Esophagus muscularis mucosa (tissue), 4 donors: ENCODE measurements at regions not wholly inside any gene's neighbourhood (a gene's known extent, or its start where the extent isn't known, plus 50 kb on each side); places are given as distances from the start of the nearest gene placed in this dataset.
A peak's percentile ranks its signal among the peaks of the same experiment; 100 is the strongest.

Experiments
- DNase-seq: peaks from one replicate; pipeline ENCODE4 v3.0.0-alpha.2; 2017; ENCODE audit errors: extremely low spot score
- H3K27ac ChIP-seq, 4 donors: fragments of 200-600 bp; sonication (generic); replicated peaks in 1 of 4; 1 replicate in 3 of 4; 2 replicates in 1 of 4; pipeline ENCODE4 v1.5.1; 2016 to 2019; ENCODE audit warnings: mild to moderate bottlenecking in 1 of 4
- H3K27me3 ChIP-seq, 4 donors: fragments of 200-600 bp; sonication (generic); one replicate each; pipeline versions ENCODE4 v1.5.1 to v1.6.0; 2016 to 2019
- H3K36me3 ChIP-seq, 4 donors: fragments of 200-600 bp; sonication (generic); one replicate each; pipeline ENCODE4 v1.5.1; 2016 to 2019
- H3K4me1 ChIP-seq, 4 donors: fragments of 200-600 bp; sonication (generic); one replicate each; pipeline ENCODE4 v1.5.1; 2016 to 2019
- H3K4me3 ChIP-seq, 4 donors: fragments of 200-600 bp; sonication (generic); 1 replicate in 2 of 4; 2 replicates in 2 of 4; pipeline ENCODE4 v1.5.1; 2016 to 2019; ENCODE audit warnings: mild to moderate bottlenecking in 4 of 4, moderate library complexity in 1 of 4
- H3K9me3 ChIP-seq, 4 donors: fragments of 200-600 bp; sonication (generic); 1 replicate in 3 of 4; 2 replicates in 1 of 4; pipeline ENCODE4 v1.5.1; 2016 to 2019
- EP300 ChIP-seq: sonication (generic); formaldehyde crosslinking; IDR thresholded peaks from one replicate; pipeline ENCODE4 v1.6.1; 2017; ENCODE audit warnings: antibody characterized with exemption
- POLR2A ChIP-seq: fragments of 450-650 bp; IDR thresholded peaks from one replicate; pipeline ENCODE4 v1.6.1; 2017; ENCODE audit warnings: antibody characterized with exemption, moderate library complexity, mild to moderate bottlenecking, low read depth
- POLR2AphosphoS5 ChIP-seq, 2 donors: sonication (generic); formaldehyde crosslinking; IDR thresholded peaks; one replicate each; pipeline ENCODE4 v1.6.1; 2017; ENCODE audit warnings: antibody characterized with exemption in 2 of 2
- WGBS: methylation state at CpG from one replicate; pipeline ENCODE4 v1.1.5; 2018; 5-methylcytosine and 5-hydroxymethylcytosine counted together
- intact Hi-C: fragments of 100-400 bp; cut with DNase I; formaldehyde crosslinking; loops from one replicate; pipeline ENCODE4 v1.15.1; 2023
- TF ChIP-seq, protein P1 (sequence below), 3 experiments: fragments of 200-600 bp in 2 of 3; fragments of 450-650 bp in 1 of 3; sonication (generic) in 2 of 3; IDR thresholded peaks; one replicate each; pipeline ENCODE4 v1.5.1; 2017 to 2019; ENCODE audit warnings: antibody characterized with exemption in 3 of 3, mild to moderate bottlenecking in 2 of 3, moderate library complexity in 1 of 3

DNA sequence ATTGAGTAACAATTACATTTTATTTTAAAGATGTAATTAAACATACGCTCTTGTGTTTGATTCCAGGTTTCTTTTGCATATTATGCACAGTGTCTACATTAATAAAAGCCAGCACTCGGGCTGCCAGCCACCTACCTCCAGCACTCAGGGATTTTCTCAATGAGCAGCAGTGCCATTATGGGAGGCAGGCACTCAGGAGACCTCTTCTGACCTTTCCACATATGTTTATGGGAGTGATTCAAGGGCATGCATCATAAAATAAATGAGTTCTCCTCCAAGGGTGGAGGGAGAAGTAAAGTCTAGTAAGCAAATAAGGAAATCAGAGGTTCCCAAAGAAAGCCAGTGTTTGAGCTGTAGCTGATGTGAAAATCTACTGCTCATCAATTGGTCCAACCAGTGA is 119.8 kb upstream of the IRX2 start:
- intact Hi-C loops, result no loop called here
- WGBS, result 66% methylated on average over 2 of the region's 2 CpGs

DNA sequence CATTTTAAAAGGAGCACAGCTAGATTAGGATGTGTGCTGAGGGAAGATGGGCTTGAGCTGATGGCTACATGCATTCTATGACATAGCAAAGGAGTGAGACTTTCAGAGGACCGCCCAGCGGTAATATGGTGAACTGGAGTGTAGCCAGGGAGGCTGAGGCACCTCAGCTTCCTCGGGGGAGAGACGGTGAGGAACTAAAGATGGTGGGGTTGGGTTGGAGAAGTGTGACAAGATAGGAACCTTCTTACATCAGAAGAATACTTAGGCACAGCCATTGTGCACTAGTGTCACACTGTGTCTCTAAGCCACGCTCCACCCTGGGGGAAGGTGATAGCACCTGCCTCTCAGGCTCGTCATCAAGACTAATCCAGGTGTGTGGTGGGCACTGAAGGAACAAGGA is 118.0 kb upstream of the IRX2 start:
- Histone ChIP-seq H3K27ac (no peak overlapping the region), H3K4me1 (no peaks in the 10 kb centered on the region), H3K27me3 (peaks cover 0 to 10% (median 0%) of the 10 kb centered on the region in 4 donors), H3K4me3 (no peak overlapping the region), H3K9me3 (no peaks in the 10 kb centered on the region), H3K36me3 (no peaks in the 10 kb centered on the region)
- TF ChIP-seq POLR2AphosphoS5 (IDR thresholded peaks at IDR 0.05), result no peak
- TF ChIP-seq POLR2A, result no peak
- TF ChIP-seq, protein P1, sequence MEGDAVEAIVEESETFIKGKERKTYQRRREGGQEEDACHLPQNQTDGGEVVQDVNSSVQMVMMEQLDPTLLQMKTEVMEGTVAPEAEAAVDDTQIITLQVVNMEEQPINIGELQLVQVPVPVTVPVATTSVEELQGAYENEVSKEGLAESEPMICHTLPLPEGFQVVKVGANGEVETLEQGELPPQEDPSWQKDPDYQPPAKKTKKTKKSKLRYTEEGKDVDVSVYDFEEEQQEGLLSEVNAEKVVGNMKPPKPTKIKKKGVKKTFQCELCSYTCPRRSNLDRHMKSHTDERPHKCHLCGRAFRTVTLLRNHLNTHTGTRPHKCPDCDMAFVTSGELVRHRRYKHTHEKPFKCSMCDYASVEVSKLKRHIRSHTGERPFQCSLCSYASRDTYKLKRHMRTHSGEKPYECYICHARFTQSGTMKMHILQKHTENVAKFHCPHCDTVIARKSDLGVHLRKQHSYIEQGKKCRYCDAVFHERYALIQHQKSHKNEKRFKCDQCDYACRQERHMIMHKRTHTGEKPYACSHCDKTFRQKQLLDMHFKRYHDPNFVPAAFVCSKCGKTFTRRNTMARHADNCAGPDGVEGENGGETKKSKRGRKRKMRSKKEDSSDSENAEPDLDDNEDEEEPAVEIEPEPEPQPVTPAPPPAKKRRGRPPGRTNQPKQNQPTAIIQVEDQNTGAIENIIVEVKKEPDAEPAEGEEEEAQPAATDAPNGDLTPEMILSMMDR (IDR thresholded peaks at IDR 0.05), result no peak
- no peak for TF ChIP-seq EP300
- intact Hi-C loops, result no loop called here
- peak; percentile 83 for DNase-seq
- WGBS, result 85% methylated on average over 6 of the region's 6 CpGs

More for the DNA sequence above, 119.8 kb upstream of the IRX2 start:
- peaks cover 0 to 6% (median 0%) of the 10 kb centered on the region in 4 donors for H3K27me3 ChIP-seq
- DNase-seq, result peak; percentile 47
- no peaks in the 10 kb centered on the region for H3K36me3 ChIP-seq
- H3K4me1 ChIP-seq, result no peaks in the 10 kb centered on the region
- no peaks in the 10 kb centered on the region for H3K9me3 ChIP-seq
- no peak overlapping the region for H3K27ac ChIP-seq
- no peak overlapping the region for H3K4me3 ChIP-seq
- TF ChIP-seq, protein P1 (IDR thresholded peaks at IDR 0.05), result no peak
- TF ChIP-seq POLR2AphosphoS5 (IDR thresholded peaks at IDR 0.05) (no peak), POLR2A (no peak), EP300 (no peak)

DNA sequence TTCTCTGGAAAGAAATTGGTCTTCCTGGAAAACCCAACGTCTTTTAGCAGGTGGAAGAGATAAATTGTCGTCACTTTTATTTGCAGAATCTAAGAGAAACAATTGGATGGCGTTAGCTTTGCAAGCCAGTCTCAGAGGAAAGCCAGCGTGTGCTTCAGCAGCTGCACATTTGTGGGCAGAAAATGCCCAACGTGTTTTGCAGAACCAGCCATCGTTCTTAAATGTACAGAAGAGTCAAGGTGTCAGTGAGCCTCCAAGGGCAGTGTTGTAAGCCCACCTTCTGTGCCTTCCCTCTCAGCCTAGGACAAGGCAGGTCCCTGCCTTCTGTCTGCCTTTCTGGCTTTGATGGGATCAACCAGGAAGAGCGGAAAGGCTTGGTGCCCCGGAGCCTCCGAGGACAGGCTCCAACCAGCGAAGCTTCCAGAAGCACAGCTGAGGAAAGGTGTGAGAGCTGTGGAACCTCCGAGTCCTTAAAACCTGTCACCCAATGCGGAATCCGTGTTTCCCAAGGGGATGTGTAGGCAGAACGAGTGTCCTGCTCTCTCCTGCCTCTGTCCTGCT is 116.0 kb upstream of the IRX2 start:
- 61% methylated on average over 13 of the region's 14 CpGs for WGBS
- intact Hi-C loops, result no loop called here

DNA sequence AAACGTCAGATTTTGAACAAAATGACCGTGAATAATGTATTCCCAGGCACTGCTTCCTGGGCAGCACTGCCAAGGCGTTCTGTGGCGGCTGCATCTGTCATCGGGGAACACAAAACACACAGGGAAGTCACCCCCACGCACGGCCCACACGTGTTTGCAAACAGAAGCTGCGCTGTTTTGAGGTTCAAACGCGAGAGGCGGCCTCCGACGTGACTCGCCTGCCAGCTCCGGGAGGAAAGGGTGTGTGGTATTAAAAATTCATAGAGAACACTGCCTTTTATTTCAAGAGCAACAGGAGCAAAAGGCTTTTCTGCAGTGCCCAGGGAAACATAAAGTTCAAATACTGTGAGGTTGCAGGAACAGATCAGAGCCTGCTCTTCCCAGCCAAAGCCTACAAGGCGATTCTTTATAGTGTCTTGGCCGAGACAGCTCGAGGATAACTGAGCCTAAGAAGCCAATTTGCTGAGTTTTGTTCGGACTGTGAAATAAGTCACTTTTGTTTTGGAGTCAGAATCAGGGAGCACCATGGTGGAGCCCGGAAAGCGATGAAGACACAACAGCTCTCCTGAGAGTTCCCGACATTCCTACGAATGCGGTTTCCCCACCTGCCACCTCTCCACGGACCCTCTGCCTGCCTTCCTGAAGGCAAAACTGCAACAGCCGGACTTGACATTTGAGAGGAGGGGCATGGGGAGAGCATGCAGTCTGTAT is 115.3 kb upstream of the IRX2 start:
- intact Hi-C loops, result no loop called here

More for the DNA sequence above, 116.0 kb upstream of the IRX2 start:
- H3K27me3 ChIP-seq, result peaks cover 0 to 19% (median 0%) of the 10 kb centered on the region in 4 donors
- no peak for TF ChIP-seq EP300
- H3K36me3 ChIP-seq, result no peaks in the 10 kb centered on the region
- no peak overlapping the region for H3K4me3 ChIP-seq
- H3K9me3 ChIP-seq, result no peaks in the 10 kb centered on the region
- no peak overlapping the region for H3K27ac ChIP-seq
- H3K4me1 ChIP-seq, result no peaks in the 10 kb centered on the region
- DNase-seq, result peak; percentile 42

DNA sequence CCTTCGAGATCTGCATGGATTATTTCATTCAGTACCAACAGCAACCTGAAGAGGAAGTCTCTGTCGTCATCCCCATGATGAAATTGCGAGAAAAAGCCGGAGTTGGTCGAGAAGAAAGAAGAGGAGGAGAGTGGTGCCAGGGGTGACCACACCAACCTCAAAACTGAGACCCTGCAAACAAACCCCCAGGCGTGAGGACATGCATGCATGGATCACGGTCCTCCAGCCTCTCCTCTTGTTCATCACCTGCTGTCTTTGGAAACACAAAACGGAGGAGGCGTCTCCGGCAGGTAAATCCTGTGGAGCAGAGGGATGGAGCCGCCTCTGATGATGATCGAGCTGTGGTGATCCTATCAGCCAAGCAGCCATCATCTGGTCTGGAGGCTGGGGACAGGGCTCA is 114.4 kb upstream of the IRX2 start:
- H3K9me3 ChIP-seq, result no peaks in the 10 kb centered on the region
- H3K27me3 ChIP-seq, result peaks cover 0 to 24% (median 0%) of the 10 kb centered on the region in 4 donors
- intact Hi-C loops, result no loop called here
- peak; percentile 86 for DNase-seq
- H3K4me3 ChIP-seq, result no peak overlapping the region
- no peak overlapping the region for H3K27ac ChIP-seq
- TF ChIP-seq EP300 (no peak), POLR2A (no peak), POLR2AphosphoS5 (IDR thresholded peaks at IDR 0.05) (no peak)
- TF ChIP-seq, protein P1 (IDR thresholded peaks at IDR 0.05), result no peak
- no peaks in the 10 kb centered on the region for H3K36me3 ChIP-seq
- H3K4me1 ChIP-seq, result no peaks in the 10 kb centered on the region
- WGBS, result 86% methylated on average over 11 of the region's 12 CpGs

More for the DNA sequence above, 115.3 kb upstream of the IRX2 start:
- Histone ChIP-seq H3K27me3 (peaks cover 0 to 24% (median 0%) of the 10 kb centered on the region in 4 donors), H3K4me1 (no peaks in the 10 kb centered on the region), H3K9me3 (no peaks in the 10 kb centered on the region), H3K4me3 (no peak overlapping the region), H3K27ac (no peak overlapping the region), H3K36me3 (no peaks in the 10 kb centered on the region)
- WGBS, result 83% methylated on average over 27 of the region's 27 CpGs
- TF ChIP-seq POLR2AphosphoS5 (IDR thresholded peaks at IDR 0.05) (no peak), EP300 (no peak), POLR2A (no peak)
- TF ChIP-seq, protein P1 (IDR thresholded peaks at IDR 0.05), result no peak
- peak; percentile 53 for DNase-seq
